ENCODE measurements at regions not wholly inside any gene's neighbourhood (a gene's known extent, or its start where the extent isn't known, plus 50 kb on each side); places are given as distances from the start of the nearest gene placed in this dataset.

DNA sequence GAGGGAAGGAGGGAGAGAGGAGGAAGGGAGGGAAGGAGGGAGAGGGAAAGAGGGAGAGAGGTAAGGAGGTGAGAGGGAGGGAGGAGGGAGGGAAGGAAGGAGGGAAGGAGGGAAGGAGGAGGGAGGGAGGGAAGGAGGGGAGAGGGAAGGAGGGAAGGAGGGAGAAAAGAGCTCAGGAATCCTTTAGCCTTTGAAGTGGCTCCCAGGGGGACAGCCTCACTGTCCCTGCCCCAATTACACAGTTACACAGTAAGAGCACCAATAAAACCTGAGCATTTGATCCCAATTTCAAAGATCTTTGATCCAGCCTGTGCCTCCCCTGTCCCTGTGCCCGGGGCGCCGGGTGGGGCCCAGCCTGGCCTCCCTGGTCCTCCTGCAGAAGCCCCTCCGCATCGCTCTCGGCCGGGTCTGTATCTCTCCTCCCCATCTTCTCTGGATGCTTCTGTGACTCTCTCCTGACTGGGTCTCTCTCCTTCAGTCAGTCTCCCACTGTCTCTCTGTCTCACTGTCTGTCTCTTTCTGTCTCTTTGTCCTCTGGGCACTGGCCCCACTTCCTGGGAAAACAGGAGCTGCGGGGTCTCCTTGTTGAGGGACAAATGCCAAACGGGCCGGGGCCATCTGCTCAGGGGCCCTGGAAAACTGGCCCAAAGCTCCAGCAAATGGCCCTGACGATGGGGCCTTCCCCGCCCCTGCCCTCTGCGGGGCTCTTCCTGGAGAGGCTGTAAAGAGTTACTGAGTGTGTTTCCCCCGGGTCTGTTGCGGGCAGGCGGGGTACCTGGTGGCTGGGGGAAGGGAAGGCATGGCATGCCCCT, 54.2 kb upstream of the EGFL7 start:
- H3K27ac ChIP-seq = no peak overlapping the region
- ATAC-seq (no peak), DNase-seq (no peak)
- TF ChIP-seq, protein P1, sequence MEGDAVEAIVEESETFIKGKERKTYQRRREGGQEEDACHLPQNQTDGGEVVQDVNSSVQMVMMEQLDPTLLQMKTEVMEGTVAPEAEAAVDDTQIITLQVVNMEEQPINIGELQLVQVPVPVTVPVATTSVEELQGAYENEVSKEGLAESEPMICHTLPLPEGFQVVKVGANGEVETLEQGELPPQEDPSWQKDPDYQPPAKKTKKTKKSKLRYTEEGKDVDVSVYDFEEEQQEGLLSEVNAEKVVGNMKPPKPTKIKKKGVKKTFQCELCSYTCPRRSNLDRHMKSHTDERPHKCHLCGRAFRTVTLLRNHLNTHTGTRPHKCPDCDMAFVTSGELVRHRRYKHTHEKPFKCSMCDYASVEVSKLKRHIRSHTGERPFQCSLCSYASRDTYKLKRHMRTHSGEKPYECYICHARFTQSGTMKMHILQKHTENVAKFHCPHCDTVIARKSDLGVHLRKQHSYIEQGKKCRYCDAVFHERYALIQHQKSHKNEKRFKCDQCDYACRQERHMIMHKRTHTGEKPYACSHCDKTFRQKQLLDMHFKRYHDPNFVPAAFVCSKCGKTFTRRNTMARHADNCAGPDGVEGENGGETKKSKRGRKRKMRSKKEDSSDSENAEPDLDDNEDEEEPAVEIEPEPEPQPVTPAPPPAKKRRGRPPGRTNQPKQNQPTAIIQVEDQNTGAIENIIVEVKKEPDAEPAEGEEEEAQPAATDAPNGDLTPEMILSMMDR (IDR thresholded peaks at IDR 0.05 in 4 of 5, conservative IDR thresholded peaks at IDR 0.05 in 1 of 5) = no peak
- no peak for TF ChIP-seq POLR2A (IDR thresholded peaks at IDR 0.05)
- intact Hi-C loops (cut with DNase I; ENCODE audit: low total_unique reads) = no loop called here
- H3K27me3 ChIP-seq = peaks cover 0 to 6% (median 0%) of the 10 kb centered on the region in 3 donors
- H3K9me3 ChIP-seq = no peaks in the 10 kb centered on the region
- H3K4me3 ChIP-seq = no peak overlapping the region
- no peaks in the 10 kb centered on the region for H3K4me1 ChIP-seq
- H3K36me3 ChIP-seq = no peaks in the 10 kb centered on the region
- in situ Hi-C loops (cut with MboI; ENCODE audit: low sequenced_read_pairs in 4 of 4) = no loop called here

DNA sequence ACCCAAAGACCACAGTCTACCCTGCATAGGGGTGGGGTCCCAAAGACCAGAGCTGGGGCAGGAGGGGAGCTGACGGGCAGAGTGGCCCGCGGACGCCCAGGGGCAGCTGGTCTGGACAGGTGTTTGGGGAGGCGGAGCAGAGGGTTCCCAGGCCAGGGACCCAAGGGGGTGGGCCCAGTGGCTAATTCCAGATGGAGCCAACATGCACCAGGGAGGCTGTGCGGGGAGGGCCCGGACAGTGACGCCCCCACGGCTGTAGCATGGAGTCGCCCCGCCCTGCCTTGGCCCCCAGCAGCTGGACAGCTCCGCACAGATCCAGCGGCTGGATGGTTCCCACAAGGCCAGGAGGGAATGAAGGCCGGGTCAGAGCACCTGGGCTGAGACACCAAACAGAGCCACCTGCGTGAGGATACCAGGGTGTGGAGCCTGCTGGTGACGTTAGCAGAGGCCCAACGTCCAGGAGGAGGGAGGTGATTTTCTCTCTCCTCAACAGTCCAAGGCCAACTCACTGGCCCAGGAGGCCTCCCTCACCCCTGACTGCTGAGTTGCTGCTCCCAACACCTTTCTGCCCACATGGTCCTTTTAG, 55.3 kb upstream of the EGFL7 start:
- ATAC-seq (no peak), DNase-seq (no peak)
- Histone ChIP-seq H3K36me3 (no peaks in the 10 kb centered on the region), H3K27ac (no peak overlapping the region), H3K4me1 (no peaks in the 10 kb centered on the region), H3K27me3 (peaks cover 0 to 6% (median 4%) of the 10 kb centered on the region in 3 donors), H3K4me3 (no peak overlapping the region), H3K9me3 (no peaks in the 10 kb centered on the region)
- TF ChIP-seq, protein P1 (IDR thresholded peaks at IDR 0.05 in 4 of 5, conservative IDR thresholded peaks at IDR 0.05 in 1 of 5) = no peak
- TF ChIP-seq POLR2A (IDR thresholded peaks at IDR 0.05) = no peak
- in situ Hi-C loops (cut with MboI; ENCODE audit: low sequenced_read_pairs in 4 of 4) = no loop called here
- intact Hi-C loops (cut with DNase I; ENCODE audit: low total_unique reads) = no loop called here

DNA sequence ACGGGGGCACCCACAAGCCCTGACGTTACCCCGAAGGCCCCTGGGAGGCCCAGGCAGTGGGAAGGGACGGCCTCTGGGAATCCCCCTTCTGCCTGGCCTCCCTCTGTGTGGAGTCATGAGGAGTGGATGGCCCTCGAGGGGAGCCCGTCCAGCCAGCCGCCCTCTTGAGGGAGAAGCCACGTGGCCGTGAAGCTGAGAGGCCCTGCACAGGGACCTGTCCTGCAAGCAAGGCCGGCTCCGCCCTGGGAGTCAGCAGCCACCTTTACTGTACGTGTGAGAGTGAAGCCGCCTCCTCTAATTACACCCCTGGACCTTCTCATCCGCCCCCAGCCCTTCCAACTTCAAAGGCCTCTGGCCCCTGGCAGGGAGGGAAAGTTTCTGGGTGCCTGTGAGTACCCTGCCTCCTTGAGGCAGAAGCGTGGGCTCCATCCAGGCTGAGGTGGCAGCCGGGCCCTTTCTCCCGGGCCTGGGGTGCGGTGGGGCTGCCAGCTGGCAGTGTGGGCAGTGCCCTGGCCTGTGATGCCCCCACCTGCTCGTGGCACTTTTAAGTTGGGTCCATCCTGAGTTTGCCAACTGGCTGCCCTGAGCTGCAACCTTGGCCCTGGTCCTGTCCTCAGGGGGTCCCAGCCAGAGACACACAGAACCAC, 55.9 kb upstream of the EGFL7 start:
- no peaks in the 10 kb centered on the region for H3K36me3 ChIP-seq
- DNase-seq = no peak
- H3K27ac ChIP-seq = no peak overlapping the region
- ATAC-seq = no peak
- H3K27me3 ChIP-seq = peaks cover 0 to 5% (median 4%) of the 10 kb centered on the region in 3 donors
- no peak overlapping the region for H3K4me3 ChIP-seq
- no peak for TF ChIP-seq POLR2A (IDR thresholded peaks at IDR 0.05)
- TF ChIP-seq, protein P1 (IDR thresholded peaks at IDR 0.05 in 4 of 5, conservative IDR thresholded peaks at IDR 0.05 in 1 of 5) = no peak
- in situ Hi-C loops (cut with MboI; ENCODE audit: low sequenced_read_pairs in 4 of 4) (no loop called here), intact Hi-C loops (cut with DNase I; ENCODE audit: low total_unique reads) (no loop called here)
- no peaks in the 10 kb centered on the region for H3K4me1 ChIP-seq
- no peaks in the 10 kb centered on the region for H3K9me3 ChIP-seq

DNA sequence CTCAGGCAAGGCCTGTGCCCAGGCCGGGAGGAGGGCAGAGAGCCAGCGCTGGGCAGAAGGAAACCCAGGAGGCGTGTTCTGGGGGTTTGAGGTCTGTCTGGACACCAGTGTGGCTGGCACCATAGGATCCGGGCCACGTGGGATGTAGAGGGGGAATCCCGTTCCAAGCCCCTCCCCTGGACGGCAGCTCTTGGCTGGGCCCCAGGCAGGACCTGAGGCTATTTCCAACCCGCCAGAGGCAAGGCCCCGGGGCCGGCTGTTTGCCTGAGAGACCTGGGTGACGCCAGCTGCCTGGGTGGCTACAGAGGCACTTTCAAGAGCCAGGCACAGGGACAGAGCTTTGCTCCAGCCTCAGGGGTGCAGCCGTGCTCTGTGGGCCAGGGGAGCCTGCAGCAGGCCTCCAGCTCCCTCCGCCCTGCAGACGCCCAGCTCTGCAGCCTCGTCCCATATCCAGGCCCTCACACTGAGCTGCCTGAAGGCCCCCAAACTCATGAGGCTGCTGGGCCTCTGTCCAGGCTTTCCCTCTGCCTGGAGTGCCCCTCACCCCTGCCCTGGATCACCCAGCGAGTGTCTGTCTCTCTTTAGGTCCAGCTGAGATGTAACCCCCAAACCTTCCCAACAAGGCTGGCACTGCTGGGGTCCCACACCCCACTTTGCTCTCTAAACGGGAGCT, 56.6 kb upstream of the EGFL7 start:
- no peak for ATAC-seq
- Histone ChIP-seq H3K27ac (no peak overlapping the region), H3K4me1 (no peaks in the 10 kb centered on the region), H3K27me3 (peaks cover 0 to 4% (median 0%) of the 10 kb centered on the region in 3 donors), H3K36me3 (no peaks in the 10 kb centered on the region), H3K9me3 (no peaks in the 10 kb centered on the region), H3K4me3 (no peak overlapping the region)
- in situ Hi-C loops (cut with MboI; ENCODE audit: low sequenced_read_pairs in 4 of 4) = no loop called here
- intact Hi-C loops (cut with DNase I; ENCODE audit: low total_unique reads) = no loop called here
- no peak for TF ChIP-seq POLR2A (IDR thresholded peaks at IDR 0.05)
- TF ChIP-seq, protein P1 (IDR thresholded peaks at IDR 0.05 in 4 of 5, conservative IDR thresholded peaks at IDR 0.05 in 1 of 5) = no peak
- DNase-seq = no peak
